Activated naive CD4-positive, alpha-beta T cell treated with anti-CD3 and anti-CD28 coated beads, Interleukin-2, amount 10 ng/mL, durations not matched to agents 7 days and 5 days (primary cell): ENCODE measurements at regions not wholly inside any gene's neighbourhood (a gene's known extent, or its start where the extent isn't known, plus 50 kb on each side); places are given as distances from the start of the nearest gene placed in this dataset.
"Not testable (repeated sequence)": the region's sequence is repeated elsewhere in the genome, so short reads cannot be mapped to it uniquely, and the experiment has no call there.

ENCODE experiments used
- CTCF ChIA-PET: fragments of 350-600 bp; sonication (Branson Sonifier 250); formaldehyde crosslinking; loops from one replicate; lab custom pipeline; 2021; ENCODE audit warnings: antibody characterized with exemption; lab: Charles Lee
- DNase-seq: peaks from one replicate; pipeline ENCODE4 v3.0.0-alpha.2; 2020
- H3K27ac Mint-ChIP-seq: one replicate; pipeline ENCODE4 v1.8.0; 2021; ENCODE audit warnings: mild to moderate bottlenecking, moderate library complexity, mixed read lengths
- H3K27me3 Mint-ChIP-seq: one replicate; pipeline ENCODE4 v1.8.0; 2021; ENCODE audit warnings: mild to moderate bottlenecking, mixed read lengths
- H3K36me3 Mint-ChIP-seq: one replicate; pipeline ENCODE4 v1.8.0; 2021; ENCODE audit warnings: mixed read lengths
- H3K4me1 Mint-ChIP-seq: one replicate; pipeline ENCODE4 v1.8.0; 2021; ENCODE audit warnings: mixed read lengths
- H3K4me3 Mint-ChIP-seq: one replicate; pipeline ENCODE4 v1.8.0; 2021; ENCODE audit warnings: mild to moderate bottlenecking, moderate library complexity, mixed read lengths
- H3K9me3 Mint-ChIP-seq: one replicate; pipeline ENCODE4 v1.8.0; 2021; ENCODE audit warnings: mixed read lengths

GRCh38 chr12:23388898-23389297 lies 560.6 kb downstream of the SOX5 start:
- CTCF ChIA-PET, H3K4me3 Mint-ChIP-seq, H3K4me1 Mint-ChIP-seq, H3K27ac Mint-ChIP-seq, DNase-seq, H3K36me3 Mint-ChIP-seq, H3K27me3 Mint-ChIP-seq: not testable (repeated sequence)
- peaks cover 24% of the 10 kb centered on the region for H3K9me3 Mint-ChIP-seq

- CTCF ChIA-PET = not testable (repeated sequence)
Observed at GRCh38 chr12:23389315-23389714, 560.2 kb downstream of the SOX5 start.

GRCh38 chr12:23399402-23399933 lies 550.0 kb downstream of the SOX5 start:
- Mint-ChIP-seq H3K9me3 (no peaks in the 10 kb centered on the region), H3K4me3 (no peak overlapping the region), H3K27ac (no peak overlapping the region), H3K4me1 (no peaks in the 10 kb centered on the region), H3K36me3 (no peaks in the 10 kb centered on the region), H3K27me3 (no peaks in the 10 kb centered on the region)
- CTCF ChIA-PET = no interaction called here
- DNase-seq = no peak

More at GRCh38 chr12:23389315-23389714, 560.2 kb downstream of the SOX5 start:
- H3K4me3 Mint-ChIP-seq, H3K27me3 Mint-ChIP-seq, H3K4me1 Mint-ChIP-seq, DNase-seq, H3K27ac Mint-ChIP-seq, H3K36me3 Mint-ChIP-seq: not testable (repeated sequence)
- H3K9me3 Mint-ChIP-seq = peaks cover 27% of the 10 kb centered on the region

DNA sequence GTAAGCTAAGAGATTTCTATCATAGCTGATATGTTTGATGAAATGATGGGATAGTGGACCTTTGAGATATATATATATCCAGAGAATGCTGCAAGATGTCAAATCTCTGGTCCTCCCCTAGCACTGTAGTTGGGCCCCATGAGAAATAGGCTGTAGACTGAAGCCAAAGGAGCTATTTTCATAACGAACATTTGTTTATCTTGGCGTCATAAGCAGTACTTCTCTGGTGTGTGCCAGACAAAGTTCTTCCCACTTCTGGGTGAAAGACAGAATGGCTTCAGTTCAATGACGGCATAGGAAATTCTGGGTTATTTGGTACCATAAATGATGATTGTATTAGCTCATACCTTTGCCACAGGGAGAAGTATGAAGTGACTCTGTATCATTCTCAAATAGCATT lies 534.3 kb downstream of the SOX5 start:
- CTCF ChIA-PET = no interaction called here
- H3K4me3 Mint-ChIP-seq = no peak overlapping the region
- H3K36me3 Mint-ChIP-seq = no peaks in the 10 kb centered on the region
- H3K27ac Mint-ChIP-seq = no peak overlapping the region
- no peaks in the 10 kb centered on the region for H3K27me3 Mint-ChIP-seq
- H3K9me3 Mint-ChIP-seq = peaks cover 11% of the 10 kb centered on the region
- H3K4me1 Mint-ChIP-seq = no peaks in the 10 kb centered on the region
- DNase-seq = no peak

DNA sequence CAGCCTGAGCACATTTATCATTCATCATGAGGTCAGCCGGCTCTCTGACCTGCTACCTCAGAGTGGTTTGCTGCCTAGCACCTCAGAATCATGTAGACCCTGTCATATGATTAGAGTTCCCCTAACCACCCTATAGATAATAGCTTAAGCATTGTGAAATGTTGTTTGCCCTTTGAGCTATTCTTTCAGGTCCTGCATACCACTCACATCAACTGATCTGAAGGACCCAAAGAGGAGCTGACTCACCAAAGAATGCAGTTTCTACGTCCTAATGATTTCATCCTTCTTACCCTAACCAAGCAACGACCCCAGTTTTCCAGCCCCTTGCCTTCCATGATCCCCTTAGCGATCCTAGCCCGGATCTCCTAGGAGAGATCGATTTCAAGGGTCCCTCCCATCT lies 527.9 kb downstream of the SOX5 start:
- H3K27ac Mint-ChIP-seq = no peak overlapping the region
- H3K27me3 Mint-ChIP-seq = no peaks in the 10 kb centered on the region
- no peak overlapping the region for H3K4me3 Mint-ChIP-seq
- CTCF ChIA-PET = no interaction called here
- peaks cover 11% of the 10 kb centered on the region for H3K9me3 Mint-ChIP-seq
- no peaks in the 10 kb centered on the region for H3K36me3 Mint-ChIP-seq
- DNase-seq = no peak
- H3K4me1 Mint-ChIP-seq = no peaks in the 10 kb centered on the region

GRCh38 chr12:23423097-23423687 lies 526.3 kb downstream of the SOX5 start:
- H3K9me3 Mint-ChIP-seq = peaks cover 11% of the 10 kb centered on the region
- H3K27ac Mint-ChIP-seq = no peak overlapping the region
- H3K36me3 Mint-ChIP-seq = no peaks in the 10 kb centered on the region
- no peak overlapping the region for H3K4me3 Mint-ChIP-seq
- CTCF ChIA-PET = interaction anchor here (1.8 kb wide), 1 partner anchor 10 kb away, joined by 3 read pairs; no protein-coding TSS in a partner anchor
- DNase-seq = no peak
- no peaks in the 10 kb centered on the region for H3K4me1 Mint-ChIP-seq
- no peaks in the 10 kb centered on the region for H3K27me3 Mint-ChIP-seq

DNA sequence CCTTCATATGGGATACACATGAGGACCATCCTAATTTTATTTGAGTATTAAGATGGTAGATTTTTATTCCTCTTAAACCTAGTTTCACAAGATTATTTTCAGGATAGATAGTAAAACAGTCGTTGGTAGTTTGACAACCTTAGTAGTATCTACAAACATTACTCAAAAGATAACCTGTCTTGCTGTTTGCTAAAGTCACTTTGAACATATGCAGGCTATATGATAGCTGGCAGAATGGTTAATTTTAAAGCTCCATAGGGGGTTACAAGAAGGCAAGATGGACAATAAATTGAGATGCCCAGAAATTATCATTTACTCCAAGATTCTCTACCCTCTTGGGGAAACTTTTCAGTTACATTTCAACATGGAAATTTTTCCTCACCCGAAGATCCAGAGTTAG lies 525.7 kb downstream of the SOX5 start:
- H3K4me1 Mint-ChIP-seq = no peaks in the 10 kb centered on the region
- CTCF ChIA-PET = interaction anchor here (1.8 kb wide), 1 partner anchor 10 kb away, joined by 3 read pairs; no protein-coding TSS in a partner anchor
- no peaks in the 10 kb centered on the region for H3K27me3 Mint-ChIP-seq
- H3K4me3 Mint-ChIP-seq = no peak overlapping the region
- peaks cover 11% of the 10 kb centered on the region for H3K9me3 Mint-ChIP-seq
- no peak for DNase-seq
- no peak overlapping the region for H3K27ac Mint-ChIP-seq
- H3K36me3 Mint-ChIP-seq = no peaks in the 10 kb centered on the region

- H3K4me3 Mint-ChIP-seq = no peak overlapping the region
- CTCF ChIA-PET = no interaction called here
- H3K27ac Mint-ChIP-seq = no peak overlapping the region
- H3K36me3 Mint-ChIP-seq = no peaks in the 10 kb centered on the region
- no peaks in the 10 kb centered on the region for H3K27me3 Mint-ChIP-seq
- no peak for DNase-seq
- H3K9me3 Mint-ChIP-seq = peaks cover 8% of the 10 kb centered on the region
- no peaks in the 10 kb centered on the region for H3K4me1 Mint-ChIP-seq
Observed at GRCh38 chr12:23424685-23425084, 524.8 kb downstream of the SOX5 start.

- Mint-ChIP-seq H3K27ac (no peak overlapping the region), H3K4me3 (no peak overlapping the region), H3K36me3 (no peaks in the 10 kb centered on the region), H3K4me1 (no peaks in the 10 kb centered on the region), H3K27me3 (no peaks in the 10 kb centered on the region), H3K9me3 (peaks cover 8% of the 10 kb centered on the region)
- DNase-seq = no peak
- CTCF ChIA-PET = no interaction called here
Observed at GRCh38 chr12:23426328-23426727, 523.1 kb downstream of the SOX5 start.

- Mint-ChIP-seq H3K27ac (no peak overlapping the region), H3K9me3 (peaks cover 5% of the 10 kb centered on the region), H3K36me3 (no peaks in the 10 kb centered on the region), H3K4me3 (no peak overlapping the region), H3K27me3 (no peaks in the 10 kb centered on the region), H3K4me1 (no peaks in the 10 kb centered on the region)
- CTCF ChIA-PET = interaction anchor here (0.6 kb wide), 1 partner anchor 126 kb away, joined by 3 read pairs; no protein-coding TSS in a partner anchor
- DNase-seq = no peak
Observed at GRCh38 chr12:23428758-23429157, 520.7 kb downstream of the SOX5 start.

GRCh38 chr12:23431006-23431405 lies 518.5 kb downstream of the SOX5 start:
- CTCF ChIA-PET = no interaction called here
- peaks cover 11% of the 10 kb centered on the region for H3K9me3 Mint-ChIP-seq
- no peak overlapping the region for H3K27ac Mint-ChIP-seq
- H3K27me3 Mint-ChIP-seq = no peaks in the 10 kb centered on the region
- no peaks in the 10 kb centered on the region for H3K36me3 Mint-ChIP-seq
- no peaks in the 10 kb centered on the region for H3K4me1 Mint-ChIP-seq
- no peak for DNase-seq
- no peak overlapping the region for H3K4me3 Mint-ChIP-seq

- Mint-ChIP-seq H3K9me3 (peaks cover 11% of the 10 kb centered on the region), H3K4me1 (no peaks in the 10 kb centered on the region), H3K27ac (no peak overlapping the region), H3K27me3 (no peaks in the 10 kb centered on the region), H3K4me3 (no peak overlapping the region), H3K36me3 (no peaks in the 10 kb centered on the region)
- CTCF ChIA-PET = no interaction called here
- DNase-seq = no peak
Observed at GRCh38 chr12:23433121-23433520, 516.3 kb downstream of the SOX5 start.

DNA sequence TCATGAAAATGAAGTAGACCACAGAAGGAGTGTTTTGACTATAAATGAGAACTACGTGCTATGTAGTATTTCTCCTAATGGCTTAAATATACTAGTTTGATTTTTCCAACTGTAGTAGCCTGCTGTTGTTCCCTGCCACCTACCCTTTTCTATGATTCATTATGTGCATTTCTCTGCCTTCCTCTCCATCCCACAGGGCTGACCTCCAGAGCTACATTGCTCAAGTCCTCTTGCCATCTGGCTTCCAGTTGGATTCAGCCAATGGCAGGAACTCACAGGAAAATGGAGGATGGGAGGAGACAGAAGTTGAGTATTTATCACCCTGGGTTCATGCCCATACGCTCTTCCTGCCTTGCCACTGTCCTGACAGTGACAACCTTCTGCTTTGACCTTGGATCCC lies 515.3 kb downstream of the SOX5 start:
- no peaks in the 10 kb centered on the region for H3K27me3 Mint-ChIP-seq
- H3K4me3 Mint-ChIP-seq = no peak overlapping the region
- CTCF ChIA-PET = no interaction called here
- H3K36me3 Mint-ChIP-seq = no peaks in the 10 kb centered on the region
- no peaks in the 10 kb centered on the region for H3K4me1 Mint-ChIP-seq
- no peak for DNase-seq
- peaks cover 15% of the 10 kb centered on the region for H3K9me3 Mint-ChIP-seq
- H3K27ac Mint-ChIP-seq = no peak overlapping the region

GRCh38 chr12:23446746-23447145 lies 502.7 kb downstream of the SOX5 start:
- CTCF ChIA-PET = no interaction called here
- H3K36me3 Mint-ChIP-seq = no peaks in the 10 kb centered on the region
- H3K4me1 Mint-ChIP-seq = no peaks in the 10 kb centered on the region
- no peaks in the 10 kb centered on the region for H3K27me3 Mint-ChIP-seq
- H3K4me3 Mint-ChIP-seq = no peak overlapping the region
- peaks cover 2% of the 10 kb centered on the region for H3K9me3 Mint-ChIP-seq
- DNase-seq = no peak
- H3K27ac Mint-ChIP-seq = no peak overlapping the region

GRCh38 chr12:23450810-23451209 lies 498.7 kb downstream of the SOX5 start:
- Mint-ChIP-seq H3K36me3 (no peaks in the 10 kb centered on the region), H3K27me3 (no peaks in the 10 kb centered on the region), H3K27ac (no peak overlapping the region), H3K9me3 (peaks cover 8% of the 10 kb centered on the region), H3K4me3 (no peak overlapping the region), H3K4me1 (no peaks in the 10 kb centered on the region)
- CTCF ChIA-PET = no interaction called here
- no peak for DNase-seq
